RCC 7860 (cell line): ENCODE measurements at regions not wholly inside any gene's neighbourhood (a gene's known extent, or its start where the extent isn't known, plus 50 kb on each side); places are given as distances from the start of the nearest gene placed in this dataset.
"Not testable (repeated sequence)": the region's sequence is repeated elsewhere in the genome, so short reads cannot be mapped to it uniquely, and the experiment has no call there.

Source experiments
- DNase-seq: peaks from one replicate; pipeline ENCODE4 v3.0.0-alpha.2; 2015; ENCODE audit warnings: low spot score
- FAIRE-seq: peaks from 2 replicates; lab custom pipeline; 2012; peaks lifted over from hg19 to GRCh38; lab: Jason Lieb, UNC

DNA sequence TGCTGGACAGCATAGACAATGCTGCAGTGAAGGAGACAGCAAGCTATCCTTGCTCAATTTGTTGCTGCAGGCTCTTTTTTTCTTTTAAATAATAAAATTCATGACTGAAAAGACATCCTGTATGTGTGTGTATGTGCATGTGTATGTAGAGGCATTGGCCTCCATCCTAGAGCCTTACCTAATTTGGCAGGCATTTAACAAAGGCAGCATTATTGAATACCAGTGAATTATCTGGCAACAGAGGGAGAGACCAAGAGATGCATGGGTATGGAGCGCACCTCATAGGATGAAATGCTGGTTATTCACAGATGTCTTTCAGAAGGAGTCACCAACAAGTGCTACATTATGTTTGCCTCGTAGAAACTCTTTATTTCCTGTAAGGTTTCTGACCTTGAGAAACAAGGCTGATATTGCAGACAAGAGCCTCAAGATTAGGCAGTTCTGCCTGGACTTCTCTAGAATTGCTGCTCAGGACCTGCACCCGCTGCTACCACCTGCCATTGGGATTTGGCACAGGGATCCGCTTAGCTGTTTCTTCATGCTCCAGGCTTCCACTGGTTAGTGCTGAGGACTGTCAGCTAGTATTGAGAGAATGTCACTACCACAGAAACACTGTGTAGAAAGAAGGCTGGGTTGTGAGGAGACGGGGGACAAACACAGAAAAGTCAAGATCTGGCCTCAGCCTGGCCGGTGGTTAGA is 247.7 kb upstream of the RFX3 start:
- no peak for DNase-seq
- FAIRE-seq, result no peak

GRCh38 chr9:3769646-3770045 is 243.8 kb upstream of the RFX3 start:
- FAIRE-seq, result no peak
- no peak for DNase-seq

DNA sequence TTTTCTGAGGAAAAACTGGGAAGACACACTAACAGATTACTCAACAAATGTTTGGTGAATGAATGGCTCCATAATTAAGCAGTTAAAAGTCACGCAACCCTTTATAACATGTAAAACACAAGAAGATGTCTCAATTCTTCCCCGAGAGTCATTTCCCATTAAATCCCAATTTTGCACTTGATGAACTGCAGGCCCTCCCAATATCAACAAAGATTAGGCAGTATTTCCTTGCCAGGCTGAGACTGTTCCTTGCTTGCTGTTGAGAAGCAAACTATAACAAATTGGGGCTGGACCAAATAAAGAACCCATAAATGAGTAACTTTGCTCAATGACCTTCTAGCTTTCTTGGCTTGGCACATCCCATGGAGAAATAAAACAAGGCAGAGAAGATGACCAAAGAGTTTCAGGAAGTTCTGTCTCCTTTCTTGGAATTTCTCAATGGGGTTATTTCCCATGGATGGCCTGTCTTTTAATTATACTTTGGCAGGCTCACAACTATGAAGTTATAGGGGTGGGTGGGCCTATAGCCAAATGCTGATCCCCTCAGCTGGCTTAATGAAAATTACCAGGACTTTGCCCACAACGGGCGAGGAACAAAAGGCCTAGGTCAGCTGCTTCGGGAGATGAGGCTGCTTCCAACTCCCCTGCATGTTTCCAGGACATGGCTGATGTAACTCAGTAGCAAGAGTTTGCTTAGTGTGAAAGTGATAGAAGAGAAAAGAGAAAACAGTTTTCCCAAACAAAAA is 243.1 kb upstream of the RFX3 start:
- FAIRE-seq, result no peak

GRCh38 chr9:3768286-3768685 is 242.5 kb upstream of the RFX3 start:
- DNase-seq (no peak), FAIRE-seq (no peak)

More for the DNA sequence above, 243.1 kb upstream of the RFX3 start:
- no peak for DNase-seq

DNA sequence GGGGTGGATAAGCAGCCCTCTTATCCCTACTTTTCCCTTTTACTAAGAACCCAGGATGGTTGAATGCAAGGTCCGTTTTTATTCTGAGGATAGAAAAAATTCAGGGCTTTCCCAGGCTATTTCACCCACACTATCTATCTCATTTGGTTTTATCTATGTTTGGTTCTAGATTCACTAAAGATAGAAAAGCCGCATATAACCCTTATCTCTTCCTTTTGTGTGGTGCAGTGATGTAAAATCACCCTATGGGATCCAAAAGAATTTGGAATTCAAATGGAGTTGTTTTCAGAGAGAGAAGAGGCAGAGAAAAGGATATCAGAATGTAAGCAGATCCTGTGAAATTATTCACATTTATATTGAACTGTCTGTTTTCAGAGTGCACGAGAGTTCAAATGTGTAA is 236.3 kb upstream of the RFX3 start:
- FAIRE-seq, result no peak
- DNase-seq, result no peak

GRCh38 chr9:3760031-3760430 is 234.2 kb upstream of the RFX3 start:
- peak; percentile 72 for FAIRE-seq
- DNase-seq, result peak; percentile 17

- DNase-seq (no peak), FAIRE-seq (no peak)
Measured at GRCh38 chr9:3758816-3759576, 233.2 kb upstream of the RFX3 start.

- FAIRE-seq, result no peak
- DNase-seq, result no peak
Measured at GRCh38 chr9:3756071-3756470, 230.3 kb upstream of the RFX3 start.

GRCh38 chr9:3751125-3751758 is 225.4 kb upstream of the RFX3 start:
- DNase-seq (peak; percentile 68), FAIRE-seq (peak; percentile 88)

DNA sequence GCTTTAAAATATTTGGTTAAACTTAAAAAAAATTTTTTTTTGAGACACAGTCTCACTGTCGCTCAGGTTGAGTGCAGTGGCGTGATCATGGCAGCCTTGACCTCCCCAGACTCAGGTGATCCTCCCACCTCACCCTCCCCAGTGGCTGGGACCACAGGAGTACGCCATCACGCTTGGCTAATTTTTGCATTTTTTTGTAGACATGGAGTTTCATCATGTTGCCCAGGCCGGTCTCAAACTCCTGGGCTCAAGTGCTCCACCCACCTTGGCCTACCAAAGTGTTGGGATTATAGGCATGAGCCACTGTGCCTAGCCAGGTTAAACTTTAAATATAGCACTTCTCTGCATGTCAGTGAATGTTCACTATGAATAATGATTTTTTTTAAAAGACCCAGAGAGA is 224.5 kb upstream of the RFX3 start:
- FAIRE-seq, result peak; percentile 94

DNA sequence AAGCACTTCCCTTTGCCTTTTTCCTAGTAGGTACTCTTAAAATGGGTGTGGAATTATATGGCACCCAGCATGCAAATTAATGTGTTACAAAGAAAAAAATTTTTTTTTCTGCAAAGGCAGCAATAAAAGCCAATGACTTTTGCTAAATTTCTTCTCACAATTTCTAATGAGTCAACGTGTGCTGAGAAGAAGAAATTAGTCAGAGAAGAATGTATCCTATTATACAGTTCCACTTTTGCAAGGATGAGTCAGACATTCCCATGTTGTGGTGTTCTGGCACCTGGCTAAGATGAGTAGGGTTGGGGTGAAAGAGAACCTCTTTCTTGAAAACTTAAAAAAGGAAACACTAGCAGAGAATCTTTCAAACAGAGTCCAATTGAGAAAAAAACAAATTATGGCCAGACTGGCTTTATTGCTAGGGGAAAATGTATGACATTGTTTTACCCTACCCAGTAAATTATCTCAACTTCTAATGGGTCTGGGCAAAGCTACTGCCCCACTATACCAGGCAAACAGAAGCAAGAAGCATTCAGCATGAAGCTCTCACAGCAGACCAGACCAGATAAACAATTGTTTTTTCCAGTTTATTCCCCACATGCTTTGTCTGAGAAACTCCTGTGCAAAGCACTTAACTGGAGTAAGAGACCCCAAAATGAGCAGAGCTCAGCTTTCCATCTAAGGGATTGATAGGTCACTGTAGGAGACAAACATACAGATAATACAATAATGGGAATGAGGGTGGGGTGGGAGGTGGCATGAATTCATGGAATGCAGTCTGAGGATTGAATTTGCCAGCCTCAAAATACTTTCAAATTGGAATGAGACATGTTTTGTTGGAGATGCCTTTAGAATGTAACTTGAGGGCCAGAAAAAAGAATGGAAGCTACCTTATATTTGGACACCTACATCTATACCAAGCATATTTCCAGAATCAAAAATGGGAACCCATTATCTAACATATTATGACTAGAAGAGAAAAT is 220.8 kb upstream of the RFX3 start:
- peak; percentile 87 for DNase-seq
- FAIRE-seq, result peak; percentile 98

More for the DNA sequence above, 224.5 kb upstream of the RFX3 start:
- peak; percentile 59 for DNase-seq

DNA sequence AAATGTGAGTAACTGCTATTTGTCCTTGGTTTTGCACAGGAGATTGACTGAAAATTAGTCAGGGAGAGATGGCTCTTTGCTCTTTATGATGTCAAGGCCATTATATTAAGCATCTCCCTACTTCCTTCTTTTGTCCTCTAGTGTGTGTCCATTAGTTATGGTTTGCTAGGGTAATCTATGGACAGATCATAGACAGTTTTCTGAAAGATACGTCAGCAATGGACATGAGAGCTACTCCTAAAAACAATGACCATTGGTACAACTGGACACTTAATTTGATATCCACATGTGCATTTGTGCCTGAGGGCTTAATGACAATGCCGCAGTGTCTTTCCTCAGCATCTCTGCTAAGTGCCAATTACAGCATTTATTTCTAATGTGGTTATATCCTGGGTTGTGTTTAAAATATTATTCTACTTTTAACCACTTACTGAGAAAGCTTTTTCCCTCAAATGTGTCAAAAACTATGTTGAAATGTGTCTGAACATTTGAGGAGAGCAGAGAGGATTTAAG is 218.2 kb upstream of the RFX3 start:
- DNase-seq, result no peak
- no peak for FAIRE-seq

DNA sequence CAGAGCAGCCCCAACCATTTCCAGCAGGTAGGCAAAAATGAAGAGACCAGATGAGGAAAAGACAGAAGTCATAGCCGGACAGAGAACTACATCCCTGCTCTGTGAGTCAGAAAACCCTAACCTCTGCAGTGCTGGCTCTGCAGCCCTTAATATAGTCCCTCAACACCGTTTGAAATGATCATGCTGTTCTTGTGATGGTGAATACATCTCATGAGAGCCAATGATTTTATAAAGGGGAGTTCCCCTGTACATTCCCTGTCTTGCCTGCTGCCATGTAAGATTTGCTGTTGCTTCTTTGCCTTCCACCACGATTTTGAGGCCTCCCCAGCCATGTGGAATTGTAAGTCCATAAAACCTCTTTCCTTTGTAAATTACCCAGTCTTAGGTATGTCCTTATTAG is 216.8 kb upstream of the RFX3 start:
- DNase-seq (no peak), FAIRE-seq (no peak)

GRCh38 chr9:3741729-3742128 is 215.9 kb upstream of the RFX3 start:
- no peak for DNase-seq
- no peak for FAIRE-seq

GRCh38 chr9:3740690-3741419 is 215.1 kb upstream of the RFX3 start:
- no peak for FAIRE-seq
- DNase-seq, result no peak

DNA sequence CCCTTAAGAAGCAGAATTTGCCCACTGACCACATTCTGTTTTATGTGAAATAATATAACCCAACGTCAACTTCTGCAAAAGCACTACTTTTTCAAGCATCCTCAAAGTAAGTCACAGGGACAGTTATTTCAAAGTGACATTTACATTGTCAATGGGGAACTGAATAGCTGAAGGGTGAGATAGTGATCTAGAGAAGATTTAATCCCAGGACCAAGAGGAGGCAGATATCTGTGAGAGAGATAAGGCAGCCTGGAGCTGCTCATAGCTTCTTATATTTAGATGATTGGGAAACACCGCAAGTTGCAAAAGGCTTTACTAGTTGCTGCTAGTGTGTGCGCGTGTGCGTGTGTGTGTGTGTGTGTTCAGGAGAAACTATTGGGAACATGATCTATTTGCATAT is 210.4 kb upstream of the RFX3 start:
- FAIRE-seq (no peak), DNase-seq (no peak)

GRCh38 chr9:3735251-3735650 is 209.4 kb upstream of the RFX3 start:
- DNase-seq (no peak), FAIRE-seq (no peak)

DNA sequence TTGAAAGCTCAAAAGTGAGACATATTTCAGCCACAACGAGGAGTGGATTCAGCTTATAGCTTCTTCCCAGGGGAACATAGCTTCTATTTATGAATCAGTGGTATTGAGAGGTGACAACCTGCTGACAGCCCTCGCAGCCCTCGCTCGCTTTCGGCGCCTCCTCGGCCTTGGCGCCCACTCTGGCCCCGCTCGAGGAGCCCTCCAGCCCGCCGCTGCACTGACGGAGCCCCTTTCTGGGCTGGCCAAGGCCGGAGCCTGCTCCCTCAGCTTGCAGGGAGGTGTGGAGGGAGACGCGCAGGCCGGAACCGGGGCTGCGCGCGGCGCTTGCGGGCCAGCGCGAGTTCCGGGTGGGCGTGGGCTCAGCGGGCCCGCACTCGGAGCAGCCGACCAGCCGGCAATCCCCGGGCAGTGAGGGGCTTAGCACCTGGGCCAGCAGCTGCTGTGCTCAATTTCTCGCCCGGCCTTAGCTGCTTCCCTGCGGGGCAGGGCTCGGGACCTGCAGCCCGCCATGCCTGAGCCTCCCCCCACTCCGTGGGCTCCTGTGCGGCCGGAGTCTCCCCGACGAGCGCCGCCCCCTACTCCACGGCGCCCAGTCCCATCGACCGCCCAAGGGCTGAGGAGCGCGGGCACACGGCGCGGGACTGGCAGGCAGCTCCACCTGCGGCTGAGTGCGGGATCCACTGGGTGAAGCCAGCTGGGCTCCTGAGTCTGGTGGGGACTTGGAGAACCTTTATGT is 207.9 kb upstream of the RFX3 start:
- DNase-seq, FAIRE-seq: not testable (repeated sequence)

DNA sequence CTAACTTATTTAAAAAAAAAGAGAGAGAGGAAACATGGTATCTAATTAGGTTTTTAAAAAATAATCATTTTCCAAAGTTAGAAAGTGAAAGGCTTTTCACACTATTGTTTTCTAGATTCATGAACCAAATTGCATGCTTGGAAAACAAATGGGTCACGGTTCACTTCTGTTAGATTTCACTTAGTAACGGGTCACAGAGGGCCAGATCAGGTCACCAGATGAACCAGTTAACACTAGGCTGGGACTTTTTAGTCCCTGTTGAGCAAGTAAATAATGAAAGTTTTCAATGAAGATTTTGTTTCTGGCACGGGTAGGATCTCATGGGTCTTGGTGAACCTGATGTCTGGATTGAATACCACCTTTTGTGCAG is 207.2 kb upstream of the RFX3 start:
- FAIRE-seq (no peak), DNase-seq (no peak)
